Epithelial cell of prostate (primary cell): ENCODE measurements at regions not wholly inside any gene's neighbourhood (a gene's known extent, or its start where the extent isn't known, plus 50 kb on each side); places are given as distances from the start of the nearest gene placed in this dataset.

Experiments used
- DNase-seq: peaks from one replicate; pipeline ENCODE4 v3.0.0-alpha.2; 2011; ENCODE audit warnings: low read depth, low spot score
- H3K27ac ChIP-seq: fragments of 450-650 bp; 2 replicates; pipeline ENCODE4 v1.5.1; 2017; ENCODE audit warnings: mild to moderate bottlenecking

DNA sequence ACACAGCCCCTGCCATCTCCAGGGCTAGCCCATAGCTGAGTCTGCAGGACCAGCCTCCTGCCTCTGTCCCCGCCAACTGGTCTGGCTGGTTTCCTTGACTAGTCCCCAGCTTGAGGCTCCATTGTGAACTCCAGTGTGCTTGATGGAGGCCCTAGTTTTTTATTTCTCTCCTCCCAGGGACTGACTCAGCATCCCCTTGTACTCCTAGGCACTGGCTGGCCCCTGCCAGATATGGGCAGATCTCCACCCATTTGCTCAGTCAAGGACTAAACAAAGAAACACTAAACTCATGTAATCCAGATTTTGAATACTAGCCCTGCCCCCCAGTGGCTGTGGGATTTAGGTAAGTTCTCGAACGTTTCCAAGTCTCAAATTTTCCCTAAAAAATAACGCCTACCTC, 415.4 kb upstream of the RORA start:
- no peak for DNase-seq
- H3K27ac ChIP-seq = no peak overlapping the region

DNA sequence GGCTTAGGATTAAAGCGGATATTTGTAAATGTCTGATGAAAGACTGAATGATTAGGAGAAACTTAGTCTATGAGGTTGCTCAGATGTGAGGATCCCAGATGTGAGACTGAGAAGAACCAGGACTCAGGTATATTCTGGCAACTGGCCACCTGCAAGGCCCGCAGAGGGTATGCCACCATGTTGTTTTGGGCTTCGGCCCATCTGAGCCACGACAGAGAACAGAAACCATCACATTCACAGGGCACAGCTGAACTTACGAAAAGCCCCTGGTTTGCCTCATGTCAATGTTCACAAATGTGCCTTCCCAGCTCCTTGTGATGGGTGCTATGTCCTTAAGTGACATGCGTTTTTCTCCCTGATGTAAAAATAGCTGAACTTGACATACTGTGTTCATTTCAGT, 412.5 kb upstream of the RORA start:
- no peak overlapping the region for H3K27ac ChIP-seq
- no peak for DNase-seq

DNA sequence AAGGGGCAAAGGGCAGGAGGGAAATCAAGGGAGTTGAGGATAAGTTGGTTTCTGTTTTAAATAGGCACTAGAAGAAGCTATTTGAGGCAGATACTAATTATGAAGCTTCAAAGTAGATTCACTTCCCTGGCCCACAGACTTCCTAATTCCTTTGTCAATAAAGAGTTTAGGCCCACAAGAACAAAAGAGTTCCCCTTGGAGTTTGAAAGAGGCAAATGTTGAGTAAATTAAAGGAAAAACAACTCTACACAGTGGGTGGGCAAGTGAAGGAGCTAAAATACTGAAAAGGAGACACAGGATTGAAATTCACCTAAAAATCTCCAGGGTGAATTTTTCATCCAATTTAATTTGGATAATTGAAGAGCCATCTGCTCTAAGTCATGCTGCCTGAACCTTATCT, 411.7 kb upstream of the RORA start:
- H3K27ac ChIP-seq = no peak overlapping the region
- DNase-seq = no peak

DNA sequence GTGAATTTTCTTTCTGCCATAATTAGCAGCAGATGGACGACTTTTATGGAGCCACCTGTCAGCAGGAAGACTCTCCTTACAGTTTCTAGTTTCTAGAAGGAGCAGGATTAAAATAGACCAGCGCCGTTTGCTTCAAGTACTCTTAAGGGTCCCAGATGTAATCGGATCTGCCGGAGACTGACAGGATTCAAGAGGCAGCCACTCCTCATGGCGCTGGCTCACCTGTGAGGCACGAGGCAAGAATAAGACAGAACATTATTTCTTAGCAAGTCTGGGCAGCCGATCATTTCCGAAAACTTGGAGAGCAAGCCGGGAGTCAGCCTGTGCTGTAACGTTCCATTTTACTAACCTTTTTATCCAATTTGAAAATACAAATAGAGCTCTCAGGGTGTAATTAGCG, 410.4 kb upstream of the RORA start:
- no peak for DNase-seq
- H3K27ac ChIP-seq = no peak overlapping the region

DNA sequence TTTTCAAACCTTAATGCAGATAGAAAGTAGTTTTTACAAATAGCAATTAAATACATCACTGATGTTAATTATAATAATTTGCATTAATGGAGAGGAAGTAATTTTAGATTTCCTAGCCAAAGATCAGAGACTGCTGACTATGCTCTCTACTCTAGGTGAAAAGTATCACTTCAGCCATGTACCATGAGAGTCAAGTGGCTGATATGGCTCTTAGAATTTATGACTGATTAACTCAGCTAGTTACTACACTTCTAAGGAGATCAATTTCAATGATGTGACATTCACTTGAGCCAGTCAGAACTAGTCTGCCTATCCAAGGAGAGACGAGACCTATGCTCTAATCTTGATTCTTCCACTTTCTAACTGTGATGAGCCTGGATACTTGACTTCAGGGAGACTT, 405.7 kb upstream of the RORA start:
- DNase-seq = no peak
- no peak overlapping the region for H3K27ac ChIP-seq

DNA sequence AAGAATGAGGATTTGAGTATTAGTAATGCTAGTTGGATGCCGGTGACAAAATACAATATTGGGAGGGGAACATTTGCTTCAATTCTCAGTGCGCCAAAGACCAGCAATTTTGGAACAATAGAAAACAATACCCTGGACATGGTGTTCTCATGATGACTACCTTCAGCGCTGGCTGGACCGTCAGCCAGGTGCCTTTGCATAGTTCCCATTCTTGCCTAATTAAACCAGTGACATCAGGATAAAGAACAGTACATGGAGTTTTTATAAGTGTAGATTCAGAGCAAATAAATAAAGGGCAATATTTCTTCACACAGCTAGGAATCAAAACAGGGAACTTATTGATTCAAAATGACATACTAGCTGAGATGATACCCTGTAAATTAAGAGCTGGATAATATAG, 404.8 kb upstream of the RORA start:
- no peak for DNase-seq

DNA sequence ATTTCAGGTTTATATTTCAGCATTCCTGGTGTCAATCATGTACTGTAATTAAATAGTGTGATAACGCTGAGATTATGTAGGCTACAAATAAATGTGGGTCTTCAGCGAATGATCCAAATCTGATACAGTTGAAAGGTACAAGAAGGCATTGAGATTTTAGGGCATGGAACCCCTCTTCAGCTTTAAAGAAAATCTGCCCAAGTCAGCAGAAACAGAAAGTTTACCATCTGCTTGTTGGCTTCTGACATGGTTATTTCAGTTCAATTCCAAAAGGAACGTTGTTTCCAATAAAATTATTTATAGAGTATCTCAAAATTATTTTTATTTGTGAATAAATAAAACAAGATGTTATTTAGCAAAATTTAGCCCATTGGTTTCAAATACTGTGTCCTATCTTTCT, 400.2 kb upstream of the RORA start:
- no peak overlapping the region for H3K27ac ChIP-seq
- DNase-seq = no peak

More for the DNA sequence above, 404.8 kb upstream of the RORA start:
- H3K27ac ChIP-seq = no peak overlapping the region

DNA sequence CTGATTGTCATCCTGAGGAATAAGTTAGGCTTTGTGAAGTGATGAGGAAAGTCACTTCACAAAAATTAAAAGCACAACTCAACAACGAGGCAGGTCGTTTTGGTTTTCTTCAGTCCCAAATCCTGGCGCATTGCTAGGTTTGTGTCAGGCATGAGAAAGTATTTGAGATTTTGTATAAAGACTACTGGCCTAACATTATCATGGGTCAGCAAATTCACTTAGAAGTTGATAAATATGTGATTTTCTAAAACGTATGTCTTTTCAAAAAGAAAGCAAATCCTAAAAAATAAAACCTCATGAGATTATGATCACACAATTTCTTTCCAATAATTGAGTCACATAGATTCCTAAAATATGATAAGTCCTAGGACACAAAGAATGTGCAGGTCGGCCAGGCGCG, 395.8 kb upstream of the RORA start:
- DNase-seq = no peak
- no peak overlapping the region for H3K27ac ChIP-seq

DNA sequence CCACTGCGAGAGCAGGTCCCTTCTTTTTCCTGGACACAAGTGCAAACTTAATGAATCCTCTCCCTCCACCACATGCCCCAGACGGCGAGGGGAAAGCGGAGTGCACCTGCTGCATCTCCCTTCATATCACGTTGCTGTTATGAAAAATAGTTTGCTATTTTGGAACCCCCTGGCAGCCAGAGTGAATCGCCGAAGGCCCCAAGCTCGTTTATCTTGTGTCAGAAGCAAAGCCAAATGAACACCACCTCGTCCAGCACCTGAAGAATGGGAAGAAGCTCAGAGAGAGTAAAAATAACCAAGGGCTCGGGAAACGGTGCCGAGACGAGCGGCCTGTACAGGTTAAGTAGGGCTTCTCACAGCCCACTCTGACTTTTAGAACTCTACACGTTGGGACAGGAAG, 394.6 kb upstream of the RORA start:
- no peak for DNase-seq
- H3K27ac ChIP-seq = no peak overlapping the region

DNA sequence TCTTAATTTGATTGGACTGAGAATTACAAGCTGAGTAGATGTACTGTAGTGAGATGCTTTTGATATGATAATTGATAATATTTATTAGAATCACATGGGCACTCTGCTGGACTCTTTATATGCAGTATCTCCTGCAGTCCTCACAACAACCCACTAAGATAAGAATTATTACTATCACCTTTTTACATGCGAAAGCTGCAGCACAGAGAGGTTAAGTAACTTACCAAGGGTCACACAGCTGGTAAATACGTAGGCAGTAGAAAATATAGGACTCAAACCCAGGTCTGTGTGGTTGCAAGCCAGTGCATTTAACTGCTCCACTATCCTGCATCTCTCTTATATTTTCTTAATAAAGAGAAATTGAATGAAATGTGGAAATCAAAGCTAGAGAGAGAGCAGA, 392.8 kb upstream of the RORA start:
- H3K27ac ChIP-seq = no peak overlapping the region
- DNase-seq = no peak

DNA sequence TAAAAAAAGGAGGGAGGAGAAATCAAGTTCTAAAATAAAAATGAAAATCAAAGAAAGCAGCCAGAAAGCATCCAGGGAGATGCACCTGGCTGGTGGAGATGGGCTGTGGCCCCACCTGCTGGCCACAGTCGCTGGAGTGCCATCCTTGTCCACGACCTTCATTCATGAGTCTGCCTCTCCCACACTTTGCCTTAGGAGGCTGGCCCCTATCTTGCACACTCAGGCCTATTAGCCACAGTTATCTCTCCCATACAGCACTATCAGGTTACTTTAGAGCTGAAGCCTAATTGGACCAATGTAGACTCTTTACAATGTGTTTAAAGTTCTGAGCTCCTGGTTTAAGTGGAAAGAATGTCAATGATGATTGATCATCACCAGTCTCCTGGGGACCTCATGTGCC, 392.0 kb upstream of the RORA start:
- no peak for DNase-seq
- no peak overlapping the region for H3K27ac ChIP-seq

DNA sequence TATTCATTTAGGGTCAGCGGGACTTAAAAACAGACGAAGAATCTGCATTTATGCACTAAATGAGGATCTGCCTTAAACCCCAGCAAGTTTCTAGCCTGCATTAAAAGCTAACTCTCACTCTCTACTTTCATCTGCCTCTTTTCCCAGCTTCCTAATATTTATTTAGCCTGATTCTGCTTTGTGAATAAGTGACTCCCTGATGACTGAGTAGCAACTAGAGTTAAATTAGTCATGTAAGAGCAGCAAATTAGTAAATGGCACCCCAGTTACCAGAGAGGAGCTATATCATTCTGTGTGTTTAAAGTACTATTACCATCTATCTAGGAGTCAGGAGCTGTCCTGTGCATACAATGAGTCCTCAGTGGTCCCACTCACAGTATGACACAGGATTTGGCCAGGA, 391.0 kb upstream of the RORA start:
- H3K27ac ChIP-seq = no peak overlapping the region
- no peak for DNase-seq

DNA sequence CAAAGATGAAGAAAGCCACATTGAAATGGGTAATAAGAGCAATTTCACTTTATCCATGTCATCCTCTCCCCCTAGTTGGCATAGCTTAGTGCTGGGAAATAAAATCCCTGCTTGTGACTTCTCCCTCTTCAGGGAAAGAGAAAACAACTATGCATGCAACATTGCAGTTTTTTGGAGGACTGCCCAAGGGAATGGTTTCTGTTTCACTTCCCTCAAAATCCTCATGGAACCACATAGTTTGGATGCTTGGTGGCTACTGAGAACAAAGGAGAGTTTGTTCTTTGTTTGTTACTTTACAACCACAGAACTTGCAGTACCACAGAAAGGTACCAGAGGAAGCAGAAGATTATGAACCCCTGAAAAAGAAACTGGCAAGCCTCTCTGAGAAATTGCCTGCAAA, 384.6 kb upstream of the RORA start:
- no peak for DNase-seq
- no peak overlapping the region for H3K27ac ChIP-seq

DNA sequence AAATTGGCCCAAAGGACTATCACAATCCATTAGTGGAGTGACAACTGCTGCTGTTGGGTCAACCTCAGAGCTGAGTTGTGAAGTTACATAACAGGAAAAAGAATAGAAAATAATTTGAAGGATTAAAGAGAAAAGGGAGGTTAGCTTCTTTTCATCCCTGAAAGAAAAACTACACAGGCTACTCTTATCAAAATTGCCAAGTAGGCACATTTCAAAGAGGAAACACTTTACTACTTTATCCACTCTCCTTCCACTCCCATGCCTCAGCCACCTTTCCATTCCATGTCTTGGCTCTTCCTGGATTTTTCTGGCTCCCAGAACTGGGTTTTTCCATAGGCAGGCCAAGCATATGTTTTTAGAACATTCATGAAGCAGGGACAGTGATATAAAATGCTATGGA, 384.0 kb upstream of the RORA start:
- DNase-seq = no peak
- no peak overlapping the region for H3K27ac ChIP-seq

DNA sequence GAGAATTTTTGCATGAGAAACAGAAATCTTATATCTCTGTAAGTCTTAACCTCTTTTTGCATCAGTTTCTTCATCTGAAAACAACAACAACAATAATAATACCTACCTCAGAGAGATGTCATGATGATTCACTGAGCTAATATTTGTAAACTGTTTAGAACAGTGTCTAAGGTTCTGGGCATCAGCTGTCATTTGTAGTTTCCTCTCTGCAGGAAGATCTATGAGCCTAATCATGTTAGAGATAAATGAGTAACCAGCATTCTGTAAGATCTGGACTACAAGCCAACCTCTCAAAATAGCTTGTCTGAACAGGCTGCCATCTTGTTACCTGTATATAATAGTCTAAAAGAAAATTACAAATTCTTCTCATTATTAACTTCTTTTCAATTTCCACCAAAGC, 383.0 kb upstream of the RORA start:
- DNase-seq = no peak
- no peak overlapping the region for H3K27ac ChIP-seq

DNA sequence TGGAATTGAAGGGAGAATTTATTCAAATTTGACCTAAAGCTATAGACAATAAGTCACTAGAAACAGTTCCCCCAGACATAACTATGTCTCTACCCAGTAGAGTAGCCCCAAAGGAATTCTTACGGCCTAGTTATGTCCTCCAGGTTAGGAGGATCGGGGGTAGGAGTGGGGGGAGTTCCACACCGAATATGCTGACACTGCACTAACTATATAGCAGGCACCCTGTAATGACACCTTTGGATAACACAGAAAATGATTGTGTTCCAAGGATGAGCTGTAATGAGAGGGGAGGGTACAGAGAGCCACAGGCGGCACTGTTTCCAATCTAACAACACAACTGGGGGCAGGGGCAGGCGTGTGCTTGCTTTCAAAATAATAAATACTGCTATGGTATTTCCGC, 376.2 kb upstream of the RORA start:
- no peak for DNase-seq
- H3K27ac ChIP-seq = no peak overlapping the region

DNA sequence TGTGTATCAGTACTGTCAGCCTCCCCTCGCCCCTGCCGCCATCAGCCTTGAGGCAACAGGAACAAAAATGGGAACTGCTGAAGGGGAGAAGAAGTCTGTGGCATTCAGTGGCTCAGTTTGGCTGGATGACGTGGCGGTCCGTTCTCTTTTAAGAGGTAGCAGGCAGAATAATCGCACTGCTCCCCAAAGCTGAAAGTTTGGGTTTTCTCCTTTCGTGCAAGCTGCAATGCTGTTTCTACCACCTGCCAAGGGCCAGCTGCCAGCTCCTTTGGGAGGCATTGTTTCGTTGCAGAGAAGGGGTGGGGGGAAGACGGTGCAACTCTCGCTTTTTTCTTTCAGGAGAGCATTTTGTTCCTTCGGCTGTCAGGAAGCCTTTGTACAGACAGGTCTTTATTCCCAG, 369.6 kb upstream of the RORA start:
- DNase-seq = no peak
- no peak overlapping the region for H3K27ac ChIP-seq

DNA sequence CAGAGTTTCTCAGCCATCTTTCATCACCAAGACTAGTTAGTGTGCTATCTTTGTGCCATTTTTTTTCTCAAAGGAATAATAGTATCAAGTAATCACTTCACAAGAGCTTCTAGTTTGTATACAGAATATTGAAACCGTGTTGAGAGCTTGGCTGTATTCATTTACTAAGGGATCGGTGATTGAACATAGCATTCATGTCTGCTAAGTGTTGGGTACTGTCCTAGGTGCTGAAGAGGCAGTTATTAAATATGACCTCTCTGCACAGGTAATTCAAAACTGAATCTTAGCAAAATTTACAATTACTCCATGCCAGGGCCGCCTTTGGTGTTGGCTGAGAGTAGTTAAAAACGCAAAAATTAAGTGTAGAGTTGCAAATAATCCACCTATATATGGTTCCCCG, 355.3 kb upstream of the RORA start:
- no peak for DNase-seq
- H3K27ac ChIP-seq = no peak overlapping the region

DNA sequence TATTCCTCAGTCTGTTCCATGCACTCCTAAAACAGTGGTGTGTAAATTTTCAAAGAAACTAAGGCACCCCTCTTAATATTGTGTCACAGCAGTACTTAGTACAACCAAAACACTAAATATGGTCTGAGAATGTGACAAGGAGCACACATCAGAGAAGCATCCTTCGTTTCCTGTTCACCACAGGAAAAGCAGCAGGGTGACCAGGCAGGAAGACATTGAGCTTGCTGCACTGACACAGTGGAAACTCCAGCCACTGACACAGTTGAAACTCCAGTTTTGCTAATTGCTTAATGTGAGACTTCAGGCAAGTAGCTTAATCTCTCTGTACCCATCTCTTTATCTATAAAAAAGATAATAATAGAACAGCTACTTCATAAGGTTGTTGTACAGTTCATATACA, 353.0 kb upstream of the RORA start:
- no peak overlapping the region for H3K27ac ChIP-seq

DNA sequence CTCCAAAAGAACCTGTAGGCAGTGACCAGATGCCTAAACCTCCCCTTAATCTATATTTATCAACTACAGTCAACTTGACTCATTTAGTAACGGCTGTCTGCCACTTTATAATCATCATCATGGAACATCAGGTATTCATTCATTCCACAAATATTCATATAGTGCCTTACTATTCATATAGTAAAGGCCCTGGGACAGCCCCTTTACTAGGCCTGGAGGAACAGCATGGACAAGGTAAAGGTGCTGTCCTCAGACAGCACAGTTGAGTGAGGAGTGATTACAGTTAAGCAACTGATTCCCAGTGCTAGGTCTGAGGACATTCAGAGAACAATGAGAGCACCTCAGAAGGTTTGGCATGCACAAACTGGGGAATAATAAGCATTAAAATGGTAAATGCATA, 346.5 kb upstream of the RORA start:
- DNase-seq = no peak

More for the DNA sequence above, 353.0 kb upstream of the RORA start:
- no peak for DNase-seq

DNA sequence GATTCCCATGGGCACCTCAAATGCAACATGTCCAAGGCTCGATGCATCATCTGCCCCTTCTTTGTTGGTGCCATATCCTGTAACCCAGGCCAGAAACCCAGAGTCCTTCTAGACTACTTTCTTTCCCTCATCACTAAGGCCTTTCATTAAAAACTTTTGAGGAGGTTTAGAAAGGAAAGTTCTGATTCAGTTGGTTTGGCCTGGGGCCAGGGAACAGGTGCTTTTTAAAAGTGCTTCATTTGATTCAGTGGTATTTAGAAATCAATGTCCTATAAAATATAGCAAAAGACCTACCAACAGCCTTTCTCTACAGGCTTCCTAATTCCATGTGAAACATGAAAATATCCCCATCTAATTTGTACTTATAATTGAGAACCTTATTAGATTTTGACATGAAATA, 341.9 kb upstream of the RORA start:
- no peak overlapping the region for H3K27ac ChIP-seq
- no peak for DNase-seq

More for the DNA sequence above, 346.5 kb upstream of the RORA start:
- H3K27ac ChIP-seq = no peak overlapping the region

DNA sequence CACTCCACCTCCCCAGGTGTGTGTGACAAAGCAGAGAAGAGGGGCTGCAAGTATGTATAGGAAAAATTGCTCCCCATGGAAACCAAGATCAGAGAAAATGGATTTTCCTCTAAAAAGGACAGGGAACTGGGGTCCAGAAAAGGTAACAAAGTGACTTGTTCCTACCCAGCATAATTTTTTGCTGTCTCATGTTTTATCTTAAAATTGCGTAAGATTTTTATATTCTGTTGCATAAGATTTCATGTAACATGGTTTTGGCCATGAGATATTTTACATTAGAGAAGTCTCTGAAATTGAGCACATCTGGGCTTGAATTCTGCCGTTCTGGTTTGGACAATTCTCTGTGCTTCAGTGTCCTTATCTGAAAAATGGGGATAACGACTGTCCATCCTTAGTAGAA, 335.7 kb upstream of the RORA start:
- no peak for DNase-seq
- H3K27ac ChIP-seq = no peak overlapping the region
